ENCODE measurements at regions not wholly inside any gene's neighbourhood (a gene's known extent, or its start where the extent isn't known, plus 50 kb on each side); places are given as distances from the start of the nearest gene placed in this dataset.

DNA sequence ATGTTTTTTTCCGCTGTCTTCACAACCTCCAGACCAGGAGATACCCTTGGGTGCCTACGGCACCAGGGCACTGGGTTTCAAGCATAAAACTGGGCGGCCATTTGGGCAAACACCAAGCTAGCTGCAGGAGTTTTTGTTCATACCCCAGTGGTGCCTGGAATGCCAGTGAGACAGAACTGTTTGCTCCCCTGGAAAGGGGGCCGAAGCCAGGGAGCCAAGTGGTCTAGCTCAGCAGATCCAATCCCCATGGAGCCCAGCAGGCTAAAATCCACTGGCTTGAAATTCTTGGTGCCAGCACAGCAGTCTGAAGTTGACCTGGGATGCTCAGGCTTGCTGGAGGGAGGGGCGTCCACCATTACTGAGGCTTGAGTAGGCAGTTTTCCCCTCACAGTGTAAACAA lies 265.3 kb upstream of the ZEB2 start:
- no peak for TF ChIP-seq POLR2A (IDR thresholded peaks at IDR 0.05)
- TF ChIP-seq, protein P1, sequence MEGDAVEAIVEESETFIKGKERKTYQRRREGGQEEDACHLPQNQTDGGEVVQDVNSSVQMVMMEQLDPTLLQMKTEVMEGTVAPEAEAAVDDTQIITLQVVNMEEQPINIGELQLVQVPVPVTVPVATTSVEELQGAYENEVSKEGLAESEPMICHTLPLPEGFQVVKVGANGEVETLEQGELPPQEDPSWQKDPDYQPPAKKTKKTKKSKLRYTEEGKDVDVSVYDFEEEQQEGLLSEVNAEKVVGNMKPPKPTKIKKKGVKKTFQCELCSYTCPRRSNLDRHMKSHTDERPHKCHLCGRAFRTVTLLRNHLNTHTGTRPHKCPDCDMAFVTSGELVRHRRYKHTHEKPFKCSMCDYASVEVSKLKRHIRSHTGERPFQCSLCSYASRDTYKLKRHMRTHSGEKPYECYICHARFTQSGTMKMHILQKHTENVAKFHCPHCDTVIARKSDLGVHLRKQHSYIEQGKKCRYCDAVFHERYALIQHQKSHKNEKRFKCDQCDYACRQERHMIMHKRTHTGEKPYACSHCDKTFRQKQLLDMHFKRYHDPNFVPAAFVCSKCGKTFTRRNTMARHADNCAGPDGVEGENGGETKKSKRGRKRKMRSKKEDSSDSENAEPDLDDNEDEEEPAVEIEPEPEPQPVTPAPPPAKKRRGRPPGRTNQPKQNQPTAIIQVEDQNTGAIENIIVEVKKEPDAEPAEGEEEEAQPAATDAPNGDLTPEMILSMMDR (IDR thresholded peaks at IDR 0.05) = no peak
